HEK293 (cell line): ENCODE measurements at regions not wholly inside any gene's neighbourhood (a gene's known extent, or its start where the extent isn't known, plus 50 kb on each side); places are given as distances from the start of the nearest gene placed in this dataset.

Experiments
- CTCF ChIA-PET: fragments of 350-600 bp; formaldehyde crosslinking; extraction: SDS; loops from one replicate; lab custom pipeline; 2021; ENCODE audit warnings: antibody characterized with exemption; lab: Yijun Ruan, JAX
- POLR2A ChIA-PET: fragments of 300-600 bp; formaldehyde crosslinking; extraction: SDS; loops from one replicate; lab custom pipeline; 2020; ENCODE audit warnings: antibody characterized with exemption, inconsistent platforms; lab: Yijun Ruan, JAX
- H3K27ac ChIP-seq: fragments of 200-500 bp; sonication (Bioruptor generic); 2 replicates; pipeline ENCODE4 v1.5.1; 2014; ENCODE audit warnings: low read depth, low read length, control low read depth, inconsistent platforms; ENCODE audit errors: extremely low read depth
- H3K36me3 ChIP-seq, 2 experiments: fragments of 200-500 bp in 1 of 2; sonication (Bioruptor generic) in 1 of 2; 1 replicate in 1 of 2; 2 replicates in 1 of 2; pipeline ENCODE4 v1.5.1; 2014 to 2017; ENCODE audit warnings: inconsistent platforms in 2 of 2, low read length in 2 of 2; ENCODE audit not compliant: control insufficient read depth in 2 of 2, insufficient read depth in 1 of 2
- H3K4me1 ChIP-seq: fragments of 200-500 bp; sonication (Bioruptor generic); 2 replicates; pipeline ENCODE4 v1.5.1; 2014; ENCODE audit warnings: mild to moderate bottlenecking, low read length, inconsistent platforms; ENCODE audit not compliant: control insufficient read depth, insufficient read depth
- H3K4me3 ChIP-seq: 2 replicates; pipeline ENCODE4 v1.5.1; 2011; ENCODE audit warnings: low read depth, mild to moderate bottlenecking, control low read depth, low read length, moderate library complexity
- H3K9me3 ChIP-seq: fragments of 200-500 bp; sonication (Bioruptor generic); 2 replicates; pipeline ENCODE4 v1.5.1; 2014; ENCODE audit warnings: low read depth, low read length, inconsistent platforms; ENCODE audit not compliant: control insufficient read depth, insufficient read depth
- EGR2 ChIP-seq: fragments of 450-650 bp; formaldehyde crosslinking; IDR thresholded peaks from 2 replicates; pipeline ENCODE4 v1.5.1; 2016; ENCODE audit warnings: low read depth, missing biosample characterization, missing genetic modification characterization
- HOXA7 ChIP-seq: sonication (generic); formaldehyde crosslinking; IDR thresholded peaks from 2 replicates; pipeline ENCODE4 v1.8.1; 2022; ENCODE audit warnings: missing genetic modification reagents, borderline replicate concordance
- SP7 ChIP-seq: fragments of 450-650 bp; formaldehyde crosslinking; IDR thresholded peaks from 2 replicates; pipeline ENCODE4 v1.5.1; 2016; ENCODE audit warnings: missing biosample characterization, missing genetic modification characterization
- ZBTB11 ChIP-seq: fragments of 450-650 bp; formaldehyde crosslinking; conservative IDR thresholded peaks from 2 replicates; pipeline ENCODE4 v1.5.1; 2016; ENCODE audit warnings: low read depth, missing biosample characterization, missing genetic modification characterization
- ZBTB17 ChIP-seq: fragments of 450-650 bp; formaldehyde crosslinking; IDR thresholded peaks from 2 replicates; pipeline ENCODE4 v1.5.1; 2016; ENCODE audit warnings: missing biosample characterization, missing genetic modification characterization
- ZBTB49 ChIP-seq: fragments of 450-650 bp; formaldehyde crosslinking; IDR thresholded peaks from 2 replicates; pipeline ENCODE4 v1.5.1; 2016; ENCODE audit warnings: missing biosample characterization, missing genetic modification characterization, low read depth
- ZEB2 ChIP-seq: fragments of 450-650 bp; formaldehyde crosslinking; IDR thresholded peaks from 2 replicates; pipeline ENCODE4 v1.5.1; 2016; ENCODE audit warnings: missing biosample characterization, missing genetic modification characterization
- ZNF169 ChIP-seq: fragments of 450-650 bp; formaldehyde crosslinking; IDR thresholded peaks from 2 replicates; pipeline ENCODE4 v1.5.1; 2016; ENCODE audit warnings: missing biosample characterization, missing genetic modification characterization
- ZNF292 ChIP-seq: fragments of 450-650 bp; formaldehyde crosslinking; IDR thresholded peaks from 2 replicates; pipeline ENCODE4 v1.5.1; 2016; ENCODE audit warnings: low read depth, missing biosample characterization, missing genetic modification characterization, borderline replicate concordance
- ZNF324 ChIP-seq: fragments of 450-650 bp; formaldehyde crosslinking; IDR thresholded peaks from 2 replicates; pipeline ENCODE4 v1.5.1; 2016; ENCODE audit warnings: missing biosample characterization, missing genetic modification characterization
- ZNF449 ChIP-seq: fragments of 450-650 bp; formaldehyde crosslinking; IDR thresholded peaks from 2 replicates; pipeline ENCODE4 v1.5.1; 2017; ENCODE audit warnings: missing biosample characterization, mild to moderate bottlenecking, missing genetic modification characterization, moderate library complexity
- ZNF510 ChIP-seq: fragments of 450-650 bp; formaldehyde crosslinking; IDR thresholded peaks from 2 replicates; pipeline ENCODE4 v1.5.1; 2018; ENCODE audit warnings: mild to moderate bottlenecking, missing genetic modification characterization, missing biosample characterization; ENCODE audit not compliant: insufficient replicate concordance
- ZNF549 ChIP-seq: fragments of 450-650 bp; IDR thresholded peaks from 2 replicates; pipeline ENCODE4 v1.5.1; 2018; ENCODE audit warnings: missing biosample characterization, missing genetic modification characterization, mild to moderate bottlenecking, inconsistent platforms, moderate library complexity
- ZNF843 ChIP-seq: fragments of 450-650 bp; formaldehyde crosslinking; IDR thresholded peaks from 2 replicates; pipeline ENCODE4 v1.5.1; 2016; ENCODE audit warnings: missing biosample characterization, missing genetic modification characterization

- Histone ChIP-seq H3K27ac (no peak overlapping the region), H3K9me3 (no peaks in the 10 kb centered on the region)
- CTCF ChIA-PET: interaction anchor here (0.7 kb wide), 1 partner anchor 98 kb away, joined by 3 read pairs; no protein-coding TSS in a partner anchor
- TF ChIP-seq ZNF449 (tag by site-specific recombination) (no peak), ZNF549 (tag by site-specific recombination) (no peak), ZNF843 (no peak), ZNF292 (tag by site-specific recombination) (no peak), ZNF324 (tag by site-specific recombination) (no peak), ZNF169 (tag by site-specific recombination) (no peak), ZBTB11 (tag by site-specific recombination) (no peak), HOXA7 (CRISPR knock-in tag) (no peak), EGR2 (tag by site-specific recombination) (no peak), SP7 (tag by site-specific recombination) (no peak), ZBTB49 (tag by site-specific recombination) (no peak), ZBTB17 (no peak), ZNF510 (tag by site-specific recombination) (no peak)
- TF ChIP-seq, all 188 proteins: peak for 0
- H3K4me3 ChIP-seq: no peak overlapping the region
- POLR2A ChIA-PET: no interaction called here
- peaks cover 12% of the 10 kb centered on the region; the same call in 1 of the 2 replicates for H3K4me1 ChIP-seq
- no peaks in the 10 kb centered on the region for H3K36me3 ChIP-seq
These were observed 472.1 kb downstream of the SOX2 start for GRCh38 chr3:182183716-182184430.

GRCh38 chr3:182185313-182185712, 473.6 kb downstream of the SOX2 start:
- Histone ChIP-seq H3K4me3 (no peak overlapping the region), H3K4me1 (peaks cover 10% of the 10 kb centered on the region; the same call in 1 of the 2 replicates), H3K9me3 (no peaks in the 10 kb centered on the region), H3K27ac (no peak overlapping the region), H3K36me3 (no peaks in the 10 kb centered on the region)
- ChIA-PET POLR2A (no interaction called here), CTCF (no interaction called here)
- no peak for TF ChIP-seq ZEB2 (tag by site-specific recombination)
